Breast epithelium (tissue), 3 donors: ENCODE measurements at regions not wholly inside any gene's neighbourhood (a gene's known extent, or its start where the extent isn't known, plus 50 kb on each side); places are given as distances from the start of the nearest gene placed in this dataset.

Source experiments
- POLR2A ChIP-seq: fragments of 450-650 bp; IDR thresholded peaks from one replicate; pipeline ENCODE4 v1.6.1; 2016; ENCODE audit warnings: antibody characterized with exemption, mild to moderate bottlenecking, moderate library complexity
- TF ChIP-seq, protein P1 (sequence below), 3 donors: fragments of 450-650 bp; IDR thresholded peaks; one replicate each; pipeline ENCODE4 v1.5.1; 2016 to 2017; ENCODE audit warnings: antibody characterized with exemption in 3 of 3, mild to moderate bottlenecking in 3 of 3, moderate library complexity in 3 of 3

- TF ChIP-seq, protein P1, sequence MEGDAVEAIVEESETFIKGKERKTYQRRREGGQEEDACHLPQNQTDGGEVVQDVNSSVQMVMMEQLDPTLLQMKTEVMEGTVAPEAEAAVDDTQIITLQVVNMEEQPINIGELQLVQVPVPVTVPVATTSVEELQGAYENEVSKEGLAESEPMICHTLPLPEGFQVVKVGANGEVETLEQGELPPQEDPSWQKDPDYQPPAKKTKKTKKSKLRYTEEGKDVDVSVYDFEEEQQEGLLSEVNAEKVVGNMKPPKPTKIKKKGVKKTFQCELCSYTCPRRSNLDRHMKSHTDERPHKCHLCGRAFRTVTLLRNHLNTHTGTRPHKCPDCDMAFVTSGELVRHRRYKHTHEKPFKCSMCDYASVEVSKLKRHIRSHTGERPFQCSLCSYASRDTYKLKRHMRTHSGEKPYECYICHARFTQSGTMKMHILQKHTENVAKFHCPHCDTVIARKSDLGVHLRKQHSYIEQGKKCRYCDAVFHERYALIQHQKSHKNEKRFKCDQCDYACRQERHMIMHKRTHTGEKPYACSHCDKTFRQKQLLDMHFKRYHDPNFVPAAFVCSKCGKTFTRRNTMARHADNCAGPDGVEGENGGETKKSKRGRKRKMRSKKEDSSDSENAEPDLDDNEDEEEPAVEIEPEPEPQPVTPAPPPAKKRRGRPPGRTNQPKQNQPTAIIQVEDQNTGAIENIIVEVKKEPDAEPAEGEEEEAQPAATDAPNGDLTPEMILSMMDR (IDR thresholded peaks at IDR 0.05), result no peak
- TF ChIP-seq POLR2A, result no peak
Measured at GRCh38 chr13:64397701-64398100, 2832.4 kb downstream of the PCDH9 start.
